ENCODE measurements at regions not wholly inside any gene's neighbourhood (a gene's known extent, or its start where the extent isn't known, plus 50 kb on each side); places are given as distances from the start of the nearest gene placed in this dataset.

GRCh38 chr22:19574247-19574646, 50.0 kb upstream of the CLDN5 start:
- peaks cover 28 to 34% of the 10 kb centered on the region in 2 donors for H3K4me1 Mint-ChIP-seq
- H3K9me3 Mint-ChIP-seq, result no peaks in the 10 kb centered on the region
- no peak for DNase-seq
- H3K36me3 Mint-ChIP-seq, result no peaks in the 10 kb centered on the region
- H3K4me3 Mint-ChIP-seq, result no peak overlapping the region
- peaks cover 0 to 2% (median 0%) of the 10 kb centered on the region in 3 donors for H3K27me3 Mint-ChIP-seq (ENCODE audit: low read depth in 3 of 3)
- peak overlapping the region in 2 of 6 donors; percentile 61 to 76 for H3K27ac Mint-ChIP-seq

GRCh38 chr22:19576460-19577421, 52.5 kb upstream of the CLDN5 start:
- Mint-ChIP-seq H3K4me1 (peaks cover 42 to 45% of the 10 kb centered on the region in 2 donors), H3K27me3 (ENCODE audit: low read depth in 3 of 3) (no peaks in the 10 kb centered on the region), H3K27ac (peak overlapping the region; percentile 69 to 92 (median 90)), H3K36me3 (no peaks in the 10 kb centered on the region), H3K4me3 (peak overlapping the region; percentile 26 to 74 (median 71)), H3K9me3 (no peaks in the 10 kb centered on the region)
- peak; percentile 49 to 69 (median 59) for DNase-seq

GRCh38 chr22:19577422-19577966, 53.3 kb upstream of the CLDN5 start:
- Mint-ChIP-seq H3K27me3 (ENCODE audit: low read depth in 3 of 3) (no peaks in the 10 kb centered on the region), H3K4me1 (peaks cover 42 to 45% of the 10 kb centered on the region in 2 donors), H3K9me3 (no peaks in the 10 kb centered on the region), H3K4me3 (peak overlapping the region; percentile 26 to 74 (median 71)), H3K36me3 (no peaks in the 10 kb centered on the region), H3K27ac (peak overlapping the region; percentile 69 to 92 (median 90))
- no peak for DNase-seq

- H3K27ac Mint-ChIP-seq, result peak overlapping the region in 5 of 6 donors; percentile 39 to 84 (median 80)
- H3K36me3 Mint-ChIP-seq, result no peaks in the 10 kb centered on the region
- no peaks in the 10 kb centered on the region for H3K9me3 Mint-ChIP-seq
- DNase-seq, result no peak
- H3K27me3 Mint-ChIP-seq (ENCODE audit: low read depth in 3 of 3), result no peaks in the 10 kb centered on the region
- H3K4me3 Mint-ChIP-seq, result peak overlapping the region in 3 of 5 donors; percentile 14 to 30 (median 25)
- peaks cover 42 to 45% of the 10 kb centered on the region in 2 donors for H3K4me1 Mint-ChIP-seq
These were observed 54.2 kb upstream of the CLDN5 start for GRCh38 chr22:19578180-19579004.

GRCh38 chr22:19579115-19579811, 55.1 kb upstream of the CLDN5 start:
- peak in 1 of 3 donors; percentile 3 for DNase-seq
- peak overlapping the region; percentile 7 to 47 (median 25) for H3K4me3 Mint-ChIP-seq
- peaks cover 42 to 45% of the 10 kb centered on the region in 2 donors for H3K4me1 Mint-ChIP-seq
- no peaks in the 10 kb centered on the region for H3K36me3 Mint-ChIP-seq
- H3K27me3 Mint-ChIP-seq (ENCODE audit: low read depth in 3 of 3), result no peaks in the 10 kb centered on the region
- no peaks in the 10 kb centered on the region for H3K9me3 Mint-ChIP-seq
- peak overlapping the region; percentile 30 to 84 (median 62) for H3K27ac Mint-ChIP-seq

- Mint-ChIP-seq H3K27me3 (ENCODE audit: low read depth in 3 of 3) (no peaks in the 10 kb centered on the region), H3K4me3 (peak overlapping the region in 4 of 5 donors; percentile 7 to 53 (median 30)), H3K27ac (peak overlapping the region in 5 of 6 donors; percentile 11 to 65 (median 51)), H3K4me1 (peaks cover 42 to 45% of the 10 kb centered on the region in 2 donors), H3K9me3 (no peaks in the 10 kb centered on the region), H3K36me3 (no peaks in the 10 kb centered on the region)
- DNase-seq, result peak in 1 of 3 donors; percentile 15
These were observed 55.7 kb upstream of the CLDN5 start for GRCh38 chr22:19579880-19580279.

GRCh38 chr22:19580291-19580890, 56.2 kb upstream of the CLDN5 start:
- H3K4me3 Mint-ChIP-seq, result peak overlapping the region in 1 of 5 donors; percentile 53
- H3K4me1 Mint-ChIP-seq, result peaks cover 42 to 45% of the 10 kb centered on the region in 2 donors
- DNase-seq, result no peak
- no peaks in the 10 kb centered on the region for H3K36me3 Mint-ChIP-seq
- H3K9me3 Mint-ChIP-seq, result no peaks in the 10 kb centered on the region
- H3K27ac Mint-ChIP-seq, result peak overlapping the region in 4 of 6 donors; percentile 11 to 65 (median 55)
- H3K27me3 Mint-ChIP-seq (ENCODE audit: low read depth in 3 of 3), result no peaks in the 10 kb centered on the region

GRCh38 chr22:19582033-19582693, 58.0 kb upstream of the CLDN5 start:
- H3K27me3 Mint-ChIP-seq (ENCODE audit: low read depth in 3 of 3), result no peaks in the 10 kb centered on the region
- no peaks in the 10 kb centered on the region for H3K9me3 Mint-ChIP-seq
- H3K36me3 Mint-ChIP-seq, result no peaks in the 10 kb centered on the region
- H3K27ac Mint-ChIP-seq, result no peak overlapping the region
- peaks cover 28 to 33% of the 10 kb centered on the region in 2 donors for H3K4me1 Mint-ChIP-seq
- no peak overlapping the region for H3K4me3 Mint-ChIP-seq
- no peak for DNase-seq

GRCh38 chr22:19586922-19587684, 62.9 kb upstream of the CLDN5 start:
- DNase-seq, result no peak
- H3K4me3 Mint-ChIP-seq, result no peak overlapping the region
- no peaks in the 10 kb centered on the region for H3K36me3 Mint-ChIP-seq
- H3K27ac Mint-ChIP-seq, result no peak overlapping the region
- no peaks in the 10 kb centered on the region for H3K4me1 Mint-ChIP-seq
- no peaks in the 10 kb centered on the region for H3K9me3 Mint-ChIP-seq
- H3K27me3 Mint-ChIP-seq (ENCODE audit: low read depth in 3 of 3), result peaks cover 0 to 2% (median 0%) of the 10 kb centered on the region in 3 donors

- Mint-ChIP-seq H3K27ac (no peak overlapping the region), H3K9me3 (no peaks in the 10 kb centered on the region), H3K36me3 (no peaks in the 10 kb centered on the region), H3K27me3 (ENCODE audit: low read depth in 3 of 3) (peaks cover 0 to 3% (median 0%) of the 10 kb centered on the region in 3 donors), H3K4me3 (no peak overlapping the region), H3K4me1 (no peaks in the 10 kb centered on the region)
- no peak for DNase-seq
These were observed 66.5 kb upstream of the CLDN5 start for GRCh38 chr22:19590696-19591095.

GRCh38 chr22:19591568-19591967, 67.4 kb upstream of the CLDN5 start:
- H3K27me3 Mint-ChIP-seq (ENCODE audit: low read depth in 3 of 3), result peaks cover 0 to 3% (median 0%) of the 10 kb centered on the region in 3 donors
- no peak overlapping the region for H3K4me3 Mint-ChIP-seq
- DNase-seq, result no peak
- H3K27ac Mint-ChIP-seq, result no peak overlapping the region
- no peaks in the 10 kb centered on the region for H3K4me1 Mint-ChIP-seq
- H3K36me3 Mint-ChIP-seq, result no peaks in the 10 kb centered on the region
- no peaks in the 10 kb centered on the region for H3K9me3 Mint-ChIP-seq

- Mint-ChIP-seq H3K4me3 (no peak overlapping the region), H3K27me3 (ENCODE audit: low read depth in 3 of 3) (peaks cover 0 to 3% (median 0%) of the 10 kb centered on the region in 3 donors), H3K4me1 (no peaks in the 10 kb centered on the region), H3K36me3 (no peaks in the 10 kb centered on the region), H3K9me3 (no peaks in the 10 kb centered on the region), H3K27ac (no peak overlapping the region)
- no peak for DNase-seq
These were observed 68.3 kb upstream of the CLDN5 start for GRCh38 chr22:19592464-19592863.
